GM23338 (cell line): ENCODE measurements at regions not wholly inside any gene's neighbourhood (a gene's known extent, or its start where the extent isn't known, plus 50 kb on each side); places are given as distances from the start of the nearest gene placed in this dataset.

Experiments used
- ATAC-seq: fragments of 200-7000 bp; cut with Tn5 transposase; 3 replicates; pipeline ENCODE4 v1.9.1; 2020
- DNase-seq: peaks from one replicate; pipeline ENCODE4 v3.0.0-alpha.2; 2015; ENCODE audit warnings: low spot score
- H2AFZ ChIP-seq: fragments of 200-600 bp; sonication (generic); 2 replicates; pipeline ENCODE4 v1.8.0; 2016; ENCODE audit warnings: antibody characterized with exemption, mild to moderate bottlenecking, moderate library complexity
- H3F3A ChIP-seq: fragments of 200-600 bp; sonication (generic); replicated peaks from 2 replicates; pipeline ENCODE4 v1.8.0; 2017; ENCODE audit warnings: antibody characterized with exemption, mixed run types, low read depth
- H3K27ac ChIP-seq: fragments of 200-600 bp; sonication (generic); 2 replicates; pipeline ENCODE4 v1.6.1; 2016; ENCODE audit warnings: low read depth
- H3K27me3 ChIP-seq: fragments of 200-600 bp; sonication (generic); 2 replicates; pipeline ENCODE4 v1.8.0; 2016; ENCODE audit warnings: mild to moderate bottlenecking, mixed run types, moderate library complexity; ENCODE audit not compliant: insufficient read depth
- H3K36me3 ChIP-seq: fragments of 200-600 bp; sonication (generic); 2 replicates; pipeline ENCODE4 v1.8.0; 2016; ENCODE audit warnings: mild to moderate bottlenecking; ENCODE audit not compliant: insufficient read depth
- H3K4me1 ChIP-seq: fragments of 200-600 bp; sonication (generic); 2 replicates; pipeline ENCODE4 v1.8.0; 2016; ENCODE audit warnings: mild to moderate bottlenecking, moderate library complexity; ENCODE audit not compliant: insufficient read depth
- H3K4me2 ChIP-seq: fragments of 200-600 bp; sonication (generic); 2 replicates; pipeline ENCODE4 v1.7.1; 2017; ENCODE audit warnings: mixed run types
- H3K4me3 ChIP-seq: fragments of 200-600 bp; sonication (generic); 2 replicates; pipeline ENCODE4 v1.6.1; 2016; ENCODE audit warnings: mixed run types
- H3K79me2 ChIP-seq: fragments of 200-600 bp; sonication (generic); replicated peaks from 2 replicates; pipeline ENCODE4 v1.8.0; 2017; ENCODE audit warnings: mild to moderate bottlenecking; ENCODE audit not compliant: insufficient read depth
- H3K9me2 ChIP-seq: fragments of 200-600 bp; sonication (generic); 2 replicates; pipeline ENCODE4 v1.8.0; 2017; ENCODE audit not compliant: insufficient read depth
- H4K20me1 ChIP-seq: fragments of 200-600 bp; sonication (generic); replicated peaks from 2 replicates; pipeline ENCODE4 v1.8.0; 2017; ENCODE audit warnings: mild to moderate bottlenecking; ENCODE audit not compliant: insufficient read depth
- H3K27ac Mint-ChIP-seq: 2 replicates; pipeline ENCODE4 v1.8.0; 2020; ENCODE audit warnings: inconsistent platforms, mild to moderate bottlenecking, moderate library complexity, mixed read lengths
- H3K27me3 Mint-ChIP-seq: 3 replicates; pipeline ENCODE4 v1.8.0; 2022; ENCODE audit warnings: low read depth, mild to moderate bottlenecking, moderate library complexity, mixed read lengths, inconsistent platforms; ENCODE audit not compliant: insufficient read depth, poor library complexity
- H3K36me3 Mint-ChIP-seq: 3 replicates; pipeline ENCODE4 v1.8.0; 2021; ENCODE audit warnings: low read depth, mild to moderate bottlenecking, inconsistent platforms, moderate library complexity, mixed read lengths
- H3K4me1 Mint-ChIP-seq: 3 replicates; pipeline ENCODE4 v1.8.0; 2020; ENCODE audit warnings: mild to moderate bottlenecking, inconsistent platforms, mixed read lengths
- H3K4me3 Mint-ChIP-seq: 3 replicates; pipeline ENCODE4 v1.8.0; 2021; ENCODE audit warnings: moderate library complexity, mild to moderate bottlenecking, inconsistent platforms, mixed read lengths
- H3K9me3 Mint-ChIP-seq: 3 replicates; pipeline ENCODE4 v1.8.0; 2020; ENCODE audit warnings: moderate library complexity, mild to moderate bottlenecking, inconsistent platforms, mixed read lengths
- CREB1 ChIP-seq: fragments of 250-450 bp; sonication (Bioruptor Pico); IDR thresholded peaks from 2 replicates; pipeline ENCODE4 v1.5.0; 2020; ENCODE audit warnings: low read depth, mild to moderate bottlenecking, moderate library complexity
- EZH2 ChIP-seq: fragments of 200-600 bp; sonication (generic); IDR thresholded peaks from one replicate; pipeline ENCODE4 v1.8.0; 2017; ENCODE audit warnings: antibody characterized with exemption, mild to moderate bottlenecking, low read depth; ENCODE audit not compliant: unreplicated experiment
- NANOG ChIP-seq: IDR thresholded peaks from 2 replicates; pipeline ENCODE4 v1.6.1; 2016; ENCODE audit warnings: antibody characterized with exemption, borderline replicate concordance
- POLR2AphosphoS5 ChIP-seq: IDR thresholded peaks from 2 replicates; pipeline ENCODE4 v1.6.1; 2016; ENCODE audit warnings: antibody characterized with exemption, low read depth
- STAT1 ChIP-seq: IDR thresholded peaks from one replicate; pipeline ENCODE4 v1.6.1; 2016; ENCODE audit warnings: antibody characterized with exemption; ENCODE audit not compliant: unreplicated experiment
- ZNF114 ChIP-seq: fragments of 250-450 bp; sonication (Bioruptor Pico); IDR thresholded peaks from 2 replicates; pipeline ENCODE4 v1.5.0; 2020; ENCODE audit warnings: mild to moderate bottlenecking, moderate library complexity
- ZNF331 ChIP-seq: fragments of 250-450 bp; sonication (Bioruptor Pico); IDR thresholded peaks from 2 replicates; pipeline ENCODE4 v1.5.0; 2020; ENCODE audit warnings: low read depth, mild to moderate bottlenecking, moderate library complexity
- TF ChIP-seq, protein P1 (sequence below), 2 experiments: fragments of 200-600 bp in 1 of 2; sonication (generic) in 1 of 2; conservative IDR thresholded peaks; 2 replicates each; pipeline versions ENCODE4 v1.5.1 to v1.6.1; 2016 to 2017; ENCODE audit warnings: antibody characterized with exemption in 2 of 2, low read depth in 2 of 2, mild to moderate bottlenecking in 2 of 2, moderate library complexity in 1 of 2
- TF ChIP-seq, protein P2 (sequence below): IDR thresholded peaks from one replicate; pipeline ENCODE4 v1.6.1; 2018; ENCODE audit warnings: antibody characterized with exemption; ENCODE audit not compliant: unreplicated experiment
- TF ChIP-seq, protein P3 (sequence below): IDR thresholded peaks from 2 replicates; pipeline ENCODE4 v1.6.1; 2016; ENCODE audit warnings: antibody characterized with exemption

DNA sequence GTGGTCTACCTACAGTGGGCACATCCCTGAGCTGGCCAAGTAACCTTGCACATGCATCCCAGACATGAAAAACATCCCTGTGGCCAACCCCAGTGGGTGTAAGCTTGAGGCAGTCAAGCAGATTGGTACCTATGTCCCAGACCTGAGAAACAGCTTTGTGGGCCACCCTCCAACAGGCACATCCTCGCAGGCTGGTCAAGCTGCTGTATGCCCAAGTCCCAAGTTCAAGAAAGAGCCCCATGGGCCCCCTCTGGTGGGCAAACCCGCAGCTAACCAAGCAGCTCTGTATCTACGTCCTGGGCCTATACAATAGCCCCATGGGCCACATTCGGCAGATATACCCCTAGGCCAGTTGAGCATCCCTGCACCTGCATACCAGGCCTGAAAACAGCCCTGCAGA lies 186.3 kb upstream of the GPR149 start:
- H3K36me3 Mint-ChIP-seq: no peaks in the 10 kb centered on the region; the same call in 1 of the 3 replicates
- H3K27me3 Mint-ChIP-seq: no peaks in the 10 kb centered on the region
- peaks cover 14% of the 10 kb centered on the region; the same call in 1 of the 2 replicates for H3K9me2 ChIP-seq
- no peaks in the 10 kb centered on the region for H3K4me1 ChIP-seq
- H3K4me2 ChIP-seq: no peak overlapping the region
- no peak overlapping the region for H3K27ac ChIP-seq
- no peaks in the 10 kb centered on the region for H4K20me1 ChIP-seq
- no peaks in the 10 kb centered on the region; the same call in 2 of the 3 replicates for H3K4me1 Mint-ChIP-seq
- no peak overlapping the region for H3K4me3 ChIP-seq
- no peaks in the 10 kb centered on the region for H3K27me3 ChIP-seq
- TF ChIP-seq, protein P1, sequence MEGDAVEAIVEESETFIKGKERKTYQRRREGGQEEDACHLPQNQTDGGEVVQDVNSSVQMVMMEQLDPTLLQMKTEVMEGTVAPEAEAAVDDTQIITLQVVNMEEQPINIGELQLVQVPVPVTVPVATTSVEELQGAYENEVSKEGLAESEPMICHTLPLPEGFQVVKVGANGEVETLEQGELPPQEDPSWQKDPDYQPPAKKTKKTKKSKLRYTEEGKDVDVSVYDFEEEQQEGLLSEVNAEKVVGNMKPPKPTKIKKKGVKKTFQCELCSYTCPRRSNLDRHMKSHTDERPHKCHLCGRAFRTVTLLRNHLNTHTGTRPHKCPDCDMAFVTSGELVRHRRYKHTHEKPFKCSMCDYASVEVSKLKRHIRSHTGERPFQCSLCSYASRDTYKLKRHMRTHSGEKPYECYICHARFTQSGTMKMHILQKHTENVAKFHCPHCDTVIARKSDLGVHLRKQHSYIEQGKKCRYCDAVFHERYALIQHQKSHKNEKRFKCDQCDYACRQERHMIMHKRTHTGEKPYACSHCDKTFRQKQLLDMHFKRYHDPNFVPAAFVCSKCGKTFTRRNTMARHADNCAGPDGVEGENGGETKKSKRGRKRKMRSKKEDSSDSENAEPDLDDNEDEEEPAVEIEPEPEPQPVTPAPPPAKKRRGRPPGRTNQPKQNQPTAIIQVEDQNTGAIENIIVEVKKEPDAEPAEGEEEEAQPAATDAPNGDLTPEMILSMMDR (conservative IDR thresholded peaks at IDR 0.05; ENCODE audit: low read depth in 2 of 2): peak; percentile 40 to 55
- TF ChIP-seq CREB1 (CRISPR knock-in tag): no peak
- no peak for TF ChIP-seq NANOG
- H3F3A ChIP-seq: no peaks in the 10 kb centered on the region
- no peaks in the 10 kb centered on the region for H3K79me2 ChIP-seq
- peak; percentile 63 for DNase-seq
- H2AFZ ChIP-seq: peak overlapping the region; percentile 28; the same call in 1 of the 2 replicates
- peak; percentile 84 for ATAC-seq
- H3K27ac Mint-ChIP-seq: no peak overlapping the region
- H3K4me3 Mint-ChIP-seq: no peak overlapping the region
- peaks cover 17% of the 10 kb centered on the region for H3K9me3 Mint-ChIP-seq
- no peaks in the 10 kb centered on the region; the same call in 1 of the 2 replicates for H3K36me3 ChIP-seq

DNA sequence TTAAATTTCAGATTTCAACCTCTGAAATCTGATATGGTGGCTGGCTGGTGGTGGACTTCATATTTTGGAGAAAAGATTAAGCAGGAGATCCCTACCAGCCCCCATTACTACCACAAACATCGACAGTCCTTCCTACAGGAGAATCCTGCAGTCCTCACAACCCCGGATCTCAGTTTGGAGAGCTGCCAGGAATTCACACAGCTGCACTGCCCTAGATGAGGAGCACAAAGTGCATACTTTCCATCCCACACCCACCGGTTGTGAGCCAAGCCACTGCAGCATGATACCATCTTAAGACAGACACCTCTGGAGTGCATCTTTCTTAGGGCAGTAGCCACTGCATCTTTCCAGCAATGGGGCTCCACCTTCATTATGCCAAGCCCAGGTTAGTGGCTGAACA lies 185.5 kb upstream of the GPR149 start:
- no peaks in the 10 kb centered on the region for H3K27me3 ChIP-seq
- Mint-ChIP-seq H3K27me3 (no peaks in the 10 kb centered on the region), H3K9me3 (peaks cover 12% of the 10 kb centered on the region), H3K4me3 (no peak overlapping the region), H3K36me3 (no peaks in the 10 kb centered on the region; the same call in 1 of the 3 replicates), H3K27ac (no peak overlapping the region), H3K4me1 (no peaks in the 10 kb centered on the region; the same call in 2 of the 3 replicates)
- peaks cover 14% of the 10 kb centered on the region; the same call in 1 of the 2 replicates for H3K9me2 ChIP-seq
- no peak overlapping the region for H3K4me3 ChIP-seq
- ATAC-seq (no peak), DNase-seq (no peak)
- no peaks in the 10 kb centered on the region for H3F3A ChIP-seq
- no peaks in the 10 kb centered on the region; the same call in 1 of the 2 replicates for H3K36me3 ChIP-seq
- H3K27ac ChIP-seq: no peak overlapping the region
- no peak overlapping the region for H3K4me2 ChIP-seq
- H3K79me2 ChIP-seq: no peaks in the 10 kb centered on the region
- no peaks in the 10 kb centered on the region for H3K4me1 ChIP-seq
- no peaks in the 10 kb centered on the region for H4K20me1 ChIP-seq
- no peak overlapping the region for H2AFZ ChIP-seq
- TF ChIP-seq ZNF331 (CRISPR knock-in tag): no peak
- TF ChIP-seq, protein P2, sequence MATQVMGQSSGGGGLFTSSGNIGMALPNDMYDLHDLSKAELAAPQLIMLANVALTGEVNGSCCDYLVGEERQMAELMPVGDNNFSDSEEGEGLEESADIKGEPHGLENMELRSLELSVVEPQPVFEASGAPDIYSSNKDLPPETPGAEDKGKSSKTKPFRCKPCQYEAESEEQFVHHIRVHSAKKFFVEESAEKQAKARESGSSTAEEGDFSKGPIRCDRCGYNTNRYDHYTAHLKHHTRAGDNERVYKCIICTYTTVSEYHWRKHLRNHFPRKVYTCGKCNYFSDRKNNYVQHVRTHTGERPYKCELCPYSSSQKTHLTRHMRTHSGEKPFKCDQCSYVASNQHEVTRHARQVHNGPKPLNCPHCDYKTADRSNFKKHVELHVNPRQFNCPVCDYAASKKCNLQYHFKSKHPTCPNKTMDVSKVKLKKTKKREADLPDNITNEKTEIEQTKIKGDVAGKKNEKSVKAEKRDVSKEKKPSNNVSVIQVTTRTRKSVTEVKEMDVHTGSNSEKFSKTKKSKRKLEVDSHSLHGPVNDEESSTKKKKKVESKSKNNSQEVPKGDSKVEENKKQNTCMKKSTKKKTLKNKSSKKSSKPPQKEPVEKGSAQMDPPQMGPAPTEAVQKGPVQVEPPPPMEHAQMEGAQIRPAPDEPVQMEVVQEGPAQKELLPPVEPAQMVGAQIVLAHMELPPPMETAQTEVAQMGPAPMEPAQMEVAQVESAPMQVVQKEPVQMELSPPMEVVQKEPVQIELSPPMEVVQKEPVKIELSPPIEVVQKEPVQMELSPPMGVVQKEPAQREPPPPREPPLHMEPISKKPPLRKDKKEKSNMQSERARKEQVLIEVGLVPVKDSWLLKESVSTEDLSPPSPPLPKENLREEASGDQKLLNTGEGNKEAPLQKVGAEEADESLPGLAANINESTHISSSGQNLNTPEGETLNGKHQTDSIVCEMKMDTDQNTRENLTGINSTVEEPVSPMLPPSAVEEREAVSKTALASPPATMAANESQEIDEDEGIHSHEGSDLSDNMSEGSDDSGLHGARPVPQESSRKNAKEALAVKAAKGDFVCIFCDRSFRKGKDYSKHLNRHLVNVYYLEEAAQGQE: no peak
- no peak for TF ChIP-seq STAT1
- TF ChIP-seq NANOG: no peak
- TF ChIP-seq, protein P3, sequence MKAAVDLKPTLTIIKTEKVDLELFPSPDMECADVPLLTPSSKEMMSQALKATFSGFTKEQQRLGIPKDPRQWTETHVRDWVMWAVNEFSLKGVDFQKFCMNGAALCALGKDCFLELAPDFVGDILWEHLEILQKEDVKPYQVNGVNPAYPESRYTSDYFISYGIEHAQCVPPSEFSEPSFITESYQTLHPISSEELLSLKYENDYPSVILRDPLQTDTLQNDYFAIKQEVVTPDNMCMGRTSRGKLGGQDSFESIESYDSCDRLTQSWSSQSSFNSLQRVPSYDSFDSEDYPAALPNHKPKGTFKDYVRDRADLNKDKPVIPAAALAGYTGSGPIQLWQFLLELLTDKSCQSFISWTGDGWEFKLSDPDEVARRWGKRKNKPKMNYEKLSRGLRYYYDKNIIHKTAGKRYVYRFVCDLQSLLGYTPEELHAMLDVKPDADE: no peak
- no peak for TF ChIP-seq EZH2
- TF ChIP-seq POLR2AphosphoS5: no peak
- TF ChIP-seq ZNF114 (CRISPR knock-in tag): no peak
- TF ChIP-seq, protein P1 (conservative IDR thresholded peaks at IDR 0.05; ENCODE audit: low read depth in 2 of 2): no peak
